ENCODE measurements at regions not wholly inside any gene's neighbourhood (a gene's known extent, or its start where the extent isn't known, plus 50 kb on each side); places are given as distances from the start of the nearest gene placed in this dataset.

GRCh38 chr5:152205804-152206203, 199.3 kb downstream of the NMUR2 start:
- no peak for TF ChIP-seq POLR2A (IDR thresholded peaks at IDR 0.05)
- no peak for TF ChIP-seq CTCF (IDR thresholded peaks at IDR 0.05)
